ENCODE measurements at regions not wholly inside any gene's neighbourhood (a gene's known extent, or its start where the extent isn't known, plus 50 kb on each side); places are given as distances from the start of the nearest gene placed in this dataset.

- ChIA-PET POLR2A (no interaction called here), CTCF (no interaction called here)
- intact Hi-C loops (cut with micrococcal nuclease; ENCODE audit: unreplicated experiment), result no loop called here
- Histone ChIP-seq H3K4me1 (ENCODE audit: control insufficient read depth, insufficient read depth, low read length) (no peaks in the 10 kb centered on the region), H3K27me3 (ENCODE audit: control insufficient read depth, insufficient read depth, low read length) (no peaks in the 10 kb centered on the region), H3K36me3 (ENCODE audit: control insufficient read depth, insufficient read depth, low read length) (no peaks in the 10 kb centered on the region), H3K9me3 (ENCODE audit: control insufficient read depth, insufficient read depth, low read depth, low read length) (no peaks in the 10 kb centered on the region), H3K4me3 (ENCODE audit: low read depth in 2 of 2, low read length in 2 of 2) (no peak overlapping the region), H3K27ac (ENCODE audit: low read length) (no peak overlapping the region)
- DNase-seq (ENCODE audit: low read depth, low spot score) (no peak), ATAC-seq (no peak)
- in situ Hi-C loops (cut with HindIII; ENCODE audit: low pct_unique_long_range_greater_than_20kb, low sequenced_read_pairs), result no loop called here
- TF ChIP-seq CTCF (IDR thresholded peaks at IDR 0.05) (no peak), POLR2AphosphoS5 (IDR thresholded peaks at IDR 0.05; ENCODE audit: low read depth, low read length) (no peak), TCF7L2 (IDR thresholded peaks at IDR 0.05; ENCODE audit: low read depth, low read length) (no peak), SIN3A (IDR thresholded peaks at IDR 0.05; ENCODE audit: borderline replicate concordance, insufficient read depth, low read depth, low read length) (no peak), REST (IDR thresholded peaks at IDR 0.05; ENCODE audit: insufficient read depth in 1 of 2, low read depth in 2 of 2, low read length in 1 of 2) (no peak)
- no TSS peak for BruUV-seq (replicated peaks)
Observed at GRCh38 chr9:13885258-13885657, 428.7 kb downstream of the NFIB start.

DNA sequence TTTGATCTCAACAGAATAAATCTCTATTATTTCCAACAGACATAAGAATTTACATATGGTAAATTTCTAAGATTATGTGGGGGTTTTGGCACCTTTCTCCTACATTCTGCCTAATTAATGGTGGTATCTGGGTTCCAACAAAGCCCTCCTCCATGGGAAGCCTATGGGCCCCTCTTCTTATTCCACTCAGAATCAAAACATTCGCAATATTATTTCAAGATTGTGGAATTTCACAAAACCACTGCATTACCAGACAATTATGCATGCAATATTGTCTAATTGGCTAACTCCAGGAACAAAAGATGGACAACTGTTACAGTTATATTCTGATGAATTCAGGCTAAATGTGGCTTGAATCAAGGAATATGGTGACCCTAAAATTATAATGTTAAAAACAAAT lies 434.0 kb downstream of the NFIB start:
- Histone ChIP-seq H3K27ac (ENCODE audit: low read length) (no peak overlapping the region), H3K9me3 (ENCODE audit: control insufficient read depth, insufficient read depth, low read depth, low read length) (no peaks in the 10 kb centered on the region), H3K36me3 (ENCODE audit: control insufficient read depth, insufficient read depth, low read length) (no peaks in the 10 kb centered on the region), H3K27me3 (ENCODE audit: control insufficient read depth, insufficient read depth, low read length) (no peaks in the 10 kb centered on the region), H3K4me3 (ENCODE audit: low read depth in 2 of 2, low read length in 2 of 2) (no peak overlapping the region), H3K4me1 (ENCODE audit: control insufficient read depth, insufficient read depth, low read length) (no peaks in the 10 kb centered on the region)
- POLR2A ChIA-PET, result no interaction called here
- BruUV-seq (replicated peaks), result no TSS peak
- DNase-seq (ENCODE audit: low read depth, low spot score), result no peak
- intact Hi-C loops (cut with micrococcal nuclease; ENCODE audit: unreplicated experiment) (no loop called here), in situ Hi-C loops (cut with HindIII; ENCODE audit: low pct_unique_long_range_greater_than_20kb, low sequenced_read_pairs) (no loop called here)
- TF ChIP-seq REST (IDR thresholded peaks at IDR 0.05; ENCODE audit: insufficient read depth in 1 of 2, low read depth in 2 of 2, low read length in 1 of 2), result no peak
- TF ChIP-seq CTCF (IDR thresholded peaks at IDR 0.05), result no peak
- TF ChIP-seq TCF7L2 (IDR thresholded peaks at IDR 0.05; ENCODE audit: low read depth, low read length), result no peak
- TF ChIP-seq POLR2AphosphoS5 (IDR thresholded peaks at IDR 0.05; ENCODE audit: low read depth, low read length), result no peak
- no peak for TF ChIP-seq SIN3A (IDR thresholded peaks at IDR 0.05; ENCODE audit: borderline replicate concordance, insufficient read depth, low read depth, low read length)
- CTCF ChIA-PET, result no interaction called here
- ATAC-seq, result no peak
